ENCODE measurements at regions not wholly inside any gene's neighbourhood (a gene's known extent, or its start where the extent isn't known, plus 50 kb on each side); places are given as distances from the start of the nearest gene placed in this dataset.

DNA sequence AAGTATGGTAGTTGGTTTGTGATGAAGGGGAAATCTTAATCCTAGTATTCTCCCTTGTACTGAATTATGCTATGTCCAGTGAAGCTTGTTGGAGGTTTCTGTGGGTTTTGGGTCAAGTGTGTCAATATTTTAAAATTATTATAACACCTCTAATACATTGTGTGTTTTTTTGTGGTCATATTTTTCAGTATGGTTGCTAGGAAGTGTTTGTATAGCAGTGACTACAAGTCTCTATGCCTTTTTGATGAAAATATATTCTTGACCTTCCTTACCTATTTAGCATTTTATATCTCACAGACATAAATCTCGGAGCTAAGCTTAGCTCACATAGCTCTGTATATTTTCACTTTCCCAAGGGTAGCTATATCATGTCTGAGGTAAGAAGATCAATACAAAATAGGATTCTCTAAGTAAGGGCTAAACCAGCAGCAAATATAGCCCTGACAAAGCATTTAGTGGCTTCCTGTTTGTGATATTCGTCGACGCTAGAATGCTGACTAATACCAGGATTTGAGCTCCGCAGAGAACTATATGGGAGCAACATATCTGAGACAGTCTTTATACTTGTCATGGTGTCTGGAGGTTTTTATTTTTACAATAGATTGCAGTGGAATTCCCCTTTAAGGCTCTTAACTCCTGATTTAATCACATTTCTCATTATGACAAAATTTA lies 82.3 kb downstream of the MACIR start:
- TF ChIP-seq, protein P1, sequence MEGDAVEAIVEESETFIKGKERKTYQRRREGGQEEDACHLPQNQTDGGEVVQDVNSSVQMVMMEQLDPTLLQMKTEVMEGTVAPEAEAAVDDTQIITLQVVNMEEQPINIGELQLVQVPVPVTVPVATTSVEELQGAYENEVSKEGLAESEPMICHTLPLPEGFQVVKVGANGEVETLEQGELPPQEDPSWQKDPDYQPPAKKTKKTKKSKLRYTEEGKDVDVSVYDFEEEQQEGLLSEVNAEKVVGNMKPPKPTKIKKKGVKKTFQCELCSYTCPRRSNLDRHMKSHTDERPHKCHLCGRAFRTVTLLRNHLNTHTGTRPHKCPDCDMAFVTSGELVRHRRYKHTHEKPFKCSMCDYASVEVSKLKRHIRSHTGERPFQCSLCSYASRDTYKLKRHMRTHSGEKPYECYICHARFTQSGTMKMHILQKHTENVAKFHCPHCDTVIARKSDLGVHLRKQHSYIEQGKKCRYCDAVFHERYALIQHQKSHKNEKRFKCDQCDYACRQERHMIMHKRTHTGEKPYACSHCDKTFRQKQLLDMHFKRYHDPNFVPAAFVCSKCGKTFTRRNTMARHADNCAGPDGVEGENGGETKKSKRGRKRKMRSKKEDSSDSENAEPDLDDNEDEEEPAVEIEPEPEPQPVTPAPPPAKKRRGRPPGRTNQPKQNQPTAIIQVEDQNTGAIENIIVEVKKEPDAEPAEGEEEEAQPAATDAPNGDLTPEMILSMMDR (IDR thresholded peaks at IDR 0.05): no peak
- TF ChIP-seq POLR2AphosphoS5 (IDR thresholded peaks at IDR 0.05): no peak
- TF ChIP-seq POLR2A (IDR thresholded peaks at IDR 0.05): no peak

Measured in prostate gland (tissue), 2 donors.